ENCODE measurements at regions not wholly inside any gene's neighbourhood (a gene's known extent, or its start where the extent isn't known, plus 50 kb on each side); places are given as distances from the start of the nearest gene placed in this dataset.
A peak's percentile ranks its signal among the peaks of the same experiment; 100 is the strongest.

DNA sequence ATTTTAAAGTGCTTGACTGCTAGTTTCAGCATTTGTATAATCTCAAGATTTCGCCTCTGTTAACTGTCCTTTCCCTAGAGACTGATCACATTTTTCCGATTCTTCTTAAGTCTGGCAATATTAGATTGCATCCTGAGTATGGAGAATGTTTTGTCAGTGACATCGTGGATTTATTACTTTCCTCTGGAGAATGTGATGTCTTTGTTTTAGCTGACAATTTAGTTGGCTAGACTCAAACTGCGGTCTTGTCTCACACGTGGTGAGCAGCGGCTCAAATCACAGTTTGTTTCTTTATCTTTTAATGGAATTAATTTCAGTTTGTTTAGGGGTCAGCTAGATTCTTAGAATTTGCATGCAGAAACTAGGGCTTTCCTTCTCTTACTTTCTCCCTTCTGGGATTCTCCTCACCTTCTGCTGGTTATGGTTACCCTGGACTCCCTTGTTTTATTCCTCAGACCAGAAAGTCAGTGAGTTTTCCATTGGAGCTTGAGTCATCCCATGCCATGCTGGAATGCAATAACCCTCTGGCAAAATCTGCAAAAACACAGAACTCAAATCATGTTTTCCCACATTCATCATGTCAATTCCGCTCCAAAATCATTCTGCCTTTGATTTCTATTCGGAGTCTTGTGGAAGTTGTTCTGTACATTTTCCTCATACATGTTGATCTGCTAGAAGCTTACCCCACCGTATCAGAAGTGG, 327.2 kb upstream of the TRIB2 start:
- no peak for DNase-seq

DNA sequence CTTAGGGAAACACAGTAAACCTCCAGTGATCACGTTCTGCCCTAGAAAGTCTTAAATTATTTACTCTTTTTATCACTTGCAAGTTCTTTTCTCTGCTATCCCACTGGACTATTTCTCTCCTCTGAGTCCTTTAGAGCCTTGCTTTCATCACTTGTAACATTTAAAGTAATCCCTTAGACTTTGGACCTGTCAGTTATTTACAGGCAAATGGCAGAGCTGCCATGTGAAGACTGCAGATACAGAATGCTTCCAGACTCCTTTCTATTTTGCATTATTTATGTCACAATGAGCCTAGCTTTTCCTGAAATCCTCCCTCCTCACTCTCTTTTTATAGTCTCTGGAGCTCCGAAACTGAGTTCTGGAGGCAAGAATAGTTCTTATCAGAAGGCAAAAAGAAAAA, 325.6 kb upstream of the TRIB2 start:
- no peak for DNase-seq

DNA sequence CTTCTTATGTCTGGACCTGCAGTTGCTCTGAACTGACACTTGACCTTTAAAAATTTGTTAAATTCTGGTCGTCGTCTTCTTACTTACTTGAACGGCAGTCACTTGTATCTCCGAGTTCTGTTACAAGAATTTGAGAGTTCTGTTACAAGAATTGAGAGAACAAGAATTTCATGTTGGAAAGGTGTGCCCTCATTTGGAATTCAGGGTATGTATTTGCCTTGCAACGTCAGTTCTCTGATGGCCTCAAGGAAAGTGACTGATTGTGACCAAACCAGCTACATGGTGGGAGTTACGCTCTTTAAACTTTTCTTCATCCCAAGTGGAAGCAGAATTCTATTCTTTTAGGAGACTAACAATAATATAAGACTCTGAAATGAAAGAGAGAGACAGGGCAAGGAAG, 320.0 kb upstream of the TRIB2 start:
- no peak for DNase-seq

DNA sequence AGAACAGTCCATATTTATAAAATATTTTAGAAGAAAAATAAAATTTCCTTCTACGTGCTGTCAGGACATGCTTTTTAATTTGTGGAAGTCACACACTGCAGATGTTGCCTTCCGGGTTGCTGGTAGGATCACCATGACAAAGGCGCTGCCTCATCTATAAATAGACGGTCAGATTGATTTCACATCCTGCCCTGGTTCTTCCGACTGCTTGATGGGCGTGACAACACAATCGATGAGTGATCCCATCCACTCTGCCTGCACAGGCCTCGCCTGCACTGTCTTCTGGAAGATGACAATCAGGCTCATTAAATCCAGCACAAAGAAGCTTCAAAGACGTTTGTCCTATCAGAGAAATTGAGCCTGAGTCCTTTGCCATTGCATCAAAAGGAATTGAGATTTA, 318.9 kb upstream of the TRIB2 start:
- DNase-seq = no peak

DNA sequence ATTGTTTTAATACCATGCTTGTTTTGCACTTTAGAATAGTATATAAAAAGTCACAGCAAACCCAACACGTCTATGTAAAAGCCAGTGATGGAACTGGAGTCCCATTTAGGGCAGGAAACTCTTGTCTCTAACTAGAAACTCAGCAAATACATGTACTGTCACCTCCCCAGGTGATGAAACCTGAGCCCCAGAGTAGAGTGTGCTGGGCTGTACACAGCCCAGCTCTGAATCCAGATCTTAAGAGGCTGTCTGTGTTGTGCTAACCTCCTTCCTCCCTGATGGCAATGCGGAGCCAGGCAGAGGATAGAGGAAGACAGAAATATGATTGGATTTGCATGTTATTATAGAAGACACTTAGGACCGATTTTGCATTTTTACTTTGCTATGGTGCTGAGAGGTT, 317.5 kb upstream of the TRIB2 start:
- DNase-seq = peak; percentile 58

DNA sequence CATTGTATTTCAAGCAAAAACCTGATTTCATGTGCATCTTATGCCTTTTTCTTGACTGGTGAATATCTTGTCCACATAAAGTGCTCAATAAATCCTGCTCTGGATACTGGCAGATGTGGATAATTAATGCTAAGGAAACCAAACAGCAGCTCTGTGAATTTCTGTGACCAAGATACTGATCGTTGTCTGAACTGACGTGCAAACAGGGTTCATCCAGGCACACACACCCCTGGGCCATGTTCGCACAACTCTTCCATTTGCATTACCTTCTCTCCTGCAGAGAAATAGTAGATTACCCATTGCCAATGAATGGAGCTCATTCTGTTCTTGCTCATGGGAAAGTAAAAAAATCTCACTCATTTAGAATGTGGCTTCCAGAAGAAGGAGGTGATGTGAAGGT, 316.2 kb upstream of the TRIB2 start:
- DNase-seq = no peak

DNA sequence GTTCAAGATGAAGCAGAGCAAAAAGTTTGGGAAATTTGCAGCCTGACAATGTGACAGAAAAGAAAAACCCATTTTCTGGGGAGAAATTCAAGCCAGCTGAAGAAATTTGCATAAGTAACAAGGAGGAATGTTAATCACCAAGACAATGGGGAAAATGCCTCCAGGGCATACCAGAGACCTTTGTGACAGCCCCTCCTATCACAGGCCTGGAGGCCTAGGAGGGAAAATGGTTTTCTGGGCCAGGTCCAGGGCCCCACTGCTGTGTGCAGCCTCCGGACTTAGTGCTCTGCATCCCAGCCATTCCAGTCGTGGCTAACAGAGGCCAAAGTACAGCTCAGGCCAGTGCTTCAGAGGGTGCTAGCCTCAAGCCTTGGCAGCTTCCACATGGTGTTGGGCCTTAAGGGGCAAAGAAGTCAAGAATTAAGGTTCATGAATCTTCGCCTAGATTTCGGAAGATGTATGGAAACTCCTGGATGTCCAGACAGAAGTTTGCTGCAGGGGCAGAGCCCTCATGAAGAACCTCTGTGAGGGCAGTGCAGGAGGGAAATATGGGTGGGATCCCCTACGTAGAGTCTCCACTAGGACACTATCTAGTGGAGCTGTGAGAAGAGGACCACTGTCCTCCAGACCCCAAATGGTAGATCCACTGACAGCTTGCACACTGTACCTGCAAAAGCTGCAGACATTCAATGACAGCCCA, 314.1 kb upstream of the TRIB2 start:
- DNase-seq = no peak

DNA sequence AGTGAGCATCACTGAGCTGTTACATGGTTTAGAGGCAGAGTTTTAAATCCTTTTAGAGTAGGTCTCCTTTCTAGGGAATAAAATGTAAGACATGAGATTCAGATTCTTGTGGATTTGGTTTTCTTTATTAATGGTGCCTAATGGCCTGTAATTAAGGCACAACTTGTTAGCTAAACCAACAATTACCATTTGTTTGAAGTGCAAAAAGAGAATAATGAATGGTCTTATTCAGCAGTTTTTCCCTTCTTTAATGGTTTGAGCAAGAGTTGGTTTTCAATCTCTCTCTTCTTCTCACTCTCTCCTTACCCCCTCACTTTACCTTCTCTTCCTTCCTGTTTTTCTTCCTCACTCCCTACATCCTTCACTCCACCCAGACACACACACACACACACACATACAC, 312.2 kb upstream of the TRIB2 start:
- no peak for DNase-seq

DNA sequence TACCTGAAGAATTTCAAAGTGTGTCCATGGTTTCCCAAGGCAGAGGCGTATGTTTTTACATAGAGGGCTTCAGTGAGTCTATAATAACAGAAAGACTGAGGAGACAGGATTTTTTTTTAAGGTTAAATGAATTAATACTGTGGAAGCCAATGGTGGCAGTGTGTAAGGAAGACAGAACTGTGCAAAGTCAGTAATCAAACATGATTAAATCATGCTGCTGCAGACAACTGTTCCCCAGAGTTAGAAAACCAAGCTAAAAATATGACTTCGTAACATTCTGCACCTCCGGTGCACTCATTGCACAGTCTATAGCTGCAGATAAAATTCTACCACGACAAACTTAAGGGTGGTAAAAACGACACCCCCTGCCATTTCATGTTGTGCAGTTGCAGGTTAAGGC, 309.6 kb upstream of the TRIB2 start:
- DNase-seq = no peak

DNA sequence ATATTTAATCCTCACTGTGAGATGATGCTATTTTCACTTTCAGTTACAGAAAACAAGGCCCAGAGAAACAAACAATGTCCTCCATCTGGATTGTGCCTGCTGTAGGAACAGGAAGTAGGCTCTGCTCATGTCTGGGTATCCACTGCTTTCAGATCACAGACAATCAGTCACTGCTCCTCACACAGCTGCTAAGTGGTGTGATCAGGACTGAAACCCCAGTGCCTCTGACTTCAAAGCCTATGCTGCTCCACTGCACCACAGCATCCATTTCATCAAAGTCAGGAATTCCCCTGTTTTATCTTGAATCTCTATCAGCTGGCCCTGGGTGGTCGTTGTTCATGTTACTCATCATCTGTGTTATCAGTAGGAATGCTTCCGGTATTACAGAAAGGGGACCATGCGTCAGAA, 303.8 kb upstream of the TRIB2 start:
- no peak for DNase-seq

DNA sequence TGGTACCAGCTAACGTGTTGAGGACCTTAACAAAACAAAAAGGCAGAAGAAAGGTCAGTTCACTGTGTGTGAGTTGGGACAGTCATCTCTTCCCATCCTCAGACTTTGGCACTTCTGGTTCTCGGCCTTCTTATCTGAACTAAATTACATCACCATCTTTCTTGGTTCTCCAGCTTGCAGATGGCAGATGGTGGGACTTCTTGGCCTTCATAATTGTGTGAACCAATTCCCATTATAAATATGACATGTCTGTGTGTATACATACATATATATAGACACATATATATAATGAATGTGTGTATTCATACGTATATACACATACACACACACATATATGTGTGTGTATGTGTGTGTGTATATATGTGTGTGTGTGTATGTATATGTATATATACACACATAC, 301.2 kb upstream of the TRIB2 start:
- no peak for DNase-seq

DNA sequence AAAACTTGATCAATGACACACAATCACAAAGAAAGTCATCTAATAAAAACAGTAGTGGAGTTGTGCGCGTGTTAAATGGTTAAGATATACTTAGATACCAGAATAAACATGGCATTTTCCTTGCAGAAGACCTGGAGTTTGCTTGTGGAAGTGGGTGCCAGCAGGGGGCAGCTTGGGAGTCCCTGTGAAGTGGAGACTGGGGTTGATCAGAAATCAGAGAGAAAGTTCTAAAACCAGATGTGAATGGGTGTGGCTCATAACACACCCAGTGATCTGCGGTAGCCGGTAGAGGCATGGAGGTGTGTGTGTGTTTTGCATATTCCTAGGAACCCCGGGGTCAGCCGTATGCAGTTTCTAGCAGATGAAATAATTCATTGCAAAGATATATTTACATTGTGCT, 300.1 kb upstream of the TRIB2 start:
- DNase-seq = no peak

DNA sequence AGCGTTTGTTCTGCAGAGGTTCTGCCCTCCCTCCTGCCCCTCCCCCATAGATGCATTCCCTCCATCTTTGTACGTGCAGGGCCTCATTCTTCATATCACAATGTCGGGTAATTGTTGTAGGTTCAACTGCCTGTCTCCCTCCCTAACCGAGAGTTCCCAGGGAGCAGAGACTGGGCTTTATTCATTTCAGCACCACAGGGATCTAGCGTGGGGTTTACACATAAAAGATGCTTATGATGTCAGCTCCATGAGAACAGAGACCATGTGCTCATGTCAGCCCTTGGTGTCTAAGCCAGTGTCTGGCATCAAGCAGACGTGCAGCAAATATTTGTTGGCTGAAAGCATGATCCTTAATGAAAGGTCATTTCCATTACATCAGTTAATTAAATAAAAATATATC, 298.9 kb upstream of the TRIB2 start:
- DNase-seq = no peak

DNA sequence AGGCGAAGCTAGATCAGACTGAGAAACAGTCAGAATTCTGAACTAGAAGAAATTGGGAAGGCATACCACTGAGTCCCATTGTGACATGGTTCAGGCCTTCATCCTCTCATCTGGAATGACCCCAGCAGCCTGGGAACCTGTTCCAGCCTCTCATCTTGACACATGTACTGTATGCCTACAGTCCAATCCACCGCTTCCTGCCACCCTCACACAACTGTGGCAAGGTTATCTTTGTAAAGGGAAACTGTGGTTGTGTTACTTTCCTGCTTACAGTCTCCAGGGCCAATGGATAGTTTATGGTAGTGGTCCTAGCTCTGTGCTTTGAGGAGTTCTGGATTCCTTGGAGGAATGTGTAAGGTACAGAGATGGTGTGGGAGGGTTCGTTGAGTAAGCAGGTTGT, 296.9 kb upstream of the TRIB2 start:
- no peak for DNase-seq

DNA sequence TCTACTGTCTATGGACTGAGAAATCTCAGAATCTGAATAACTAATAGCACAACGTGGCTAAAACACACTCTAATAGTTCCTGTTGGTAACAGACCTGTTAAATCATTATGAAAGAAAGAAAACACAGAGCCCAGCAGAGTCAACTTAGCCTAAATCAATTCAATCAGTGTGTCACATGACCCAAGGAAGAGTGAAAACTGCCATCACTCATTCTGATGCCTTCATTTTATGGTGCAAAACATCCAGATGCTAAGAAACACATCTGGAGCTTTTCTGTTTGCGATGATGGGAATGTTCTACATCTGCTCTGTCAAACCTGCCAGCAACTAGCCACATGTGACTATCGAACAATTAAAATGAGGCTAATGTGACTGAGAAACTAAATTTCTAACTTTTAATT, 295.7 kb upstream of the TRIB2 start:
- DNase-seq = no peak

DNA sequence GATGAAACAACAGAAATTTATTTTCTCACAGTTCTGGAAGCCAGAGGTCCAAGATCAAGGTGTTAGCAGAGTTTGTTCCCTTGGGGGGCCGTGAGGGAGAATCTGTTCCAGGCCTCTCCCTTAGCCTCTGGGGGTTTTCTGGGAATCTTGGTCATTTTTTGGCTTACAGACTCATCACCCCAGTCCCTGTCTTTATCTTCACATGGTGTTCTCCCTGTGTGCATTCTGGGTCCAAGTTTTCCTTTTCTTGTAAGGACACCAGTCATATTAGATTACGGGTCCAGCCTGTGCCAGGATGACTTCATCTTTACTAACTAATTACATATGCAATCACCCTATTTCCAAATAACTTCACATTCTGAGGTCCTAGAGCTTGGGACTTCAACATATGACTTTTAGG, 292.5 kb upstream of the TRIB2 start:
- DNase-seq = no peak

DNA sequence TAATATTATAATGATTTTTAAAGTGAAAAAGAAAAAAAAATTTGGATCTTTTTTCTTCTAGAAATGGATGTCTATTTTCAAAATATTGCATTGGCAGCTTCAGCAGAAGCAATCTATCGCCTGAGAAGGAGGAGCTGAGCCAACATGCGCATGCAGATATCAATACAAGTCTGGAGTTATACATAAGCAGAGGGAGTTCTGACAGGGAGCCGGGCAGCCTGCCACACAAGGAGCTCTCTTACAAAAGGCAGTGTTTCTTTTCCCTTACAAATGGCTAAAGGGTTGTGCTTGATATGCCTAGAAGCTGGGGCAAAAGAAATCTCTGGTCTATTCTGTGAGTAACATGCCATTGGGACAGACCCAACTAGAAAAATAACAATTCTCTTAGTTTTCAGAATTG, 291.9 kb upstream of the TRIB2 start:
- DNase-seq = no peak

DNA sequence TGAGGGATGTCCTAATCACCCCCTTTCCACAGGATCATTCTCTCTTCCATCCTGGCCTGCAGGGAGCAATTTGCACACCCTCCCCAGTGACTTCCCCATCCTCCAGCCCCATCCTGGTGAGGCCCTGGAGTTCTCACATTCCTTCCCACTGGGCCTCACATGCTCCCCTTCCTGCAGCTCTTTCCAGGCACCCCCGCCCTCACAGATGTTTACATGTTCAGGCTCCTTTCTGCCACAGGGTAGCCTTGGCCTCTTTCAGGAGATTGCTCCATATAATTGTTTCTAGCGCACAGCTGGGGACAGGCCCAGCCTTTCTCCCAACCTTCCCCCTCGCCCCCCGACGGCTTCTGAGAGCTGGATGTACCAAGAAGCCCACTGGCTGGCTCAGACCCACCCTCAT, 288.4 kb upstream of the TRIB2 start:
- no peak for DNase-seq

DNA sequence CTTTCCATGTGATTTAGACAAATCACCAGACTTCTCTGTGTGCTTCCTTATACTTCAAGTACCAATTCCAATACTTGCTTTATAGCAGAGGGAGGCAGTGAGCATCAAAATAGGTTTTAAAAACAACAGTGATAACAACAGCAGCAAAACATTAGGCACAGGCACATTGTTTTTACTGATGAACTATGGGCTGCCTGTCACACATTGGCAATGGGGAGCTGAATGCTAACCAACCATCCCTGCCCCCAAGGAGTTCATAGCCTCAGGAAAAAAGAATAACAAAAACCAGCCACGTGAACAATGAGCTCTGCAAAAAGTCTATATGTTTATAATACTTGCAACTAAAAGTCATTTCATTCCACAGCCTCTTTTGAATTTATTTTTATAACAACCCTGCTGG, 287.9 kb upstream of the TRIB2 start:
- DNase-seq = no peak

DNA sequence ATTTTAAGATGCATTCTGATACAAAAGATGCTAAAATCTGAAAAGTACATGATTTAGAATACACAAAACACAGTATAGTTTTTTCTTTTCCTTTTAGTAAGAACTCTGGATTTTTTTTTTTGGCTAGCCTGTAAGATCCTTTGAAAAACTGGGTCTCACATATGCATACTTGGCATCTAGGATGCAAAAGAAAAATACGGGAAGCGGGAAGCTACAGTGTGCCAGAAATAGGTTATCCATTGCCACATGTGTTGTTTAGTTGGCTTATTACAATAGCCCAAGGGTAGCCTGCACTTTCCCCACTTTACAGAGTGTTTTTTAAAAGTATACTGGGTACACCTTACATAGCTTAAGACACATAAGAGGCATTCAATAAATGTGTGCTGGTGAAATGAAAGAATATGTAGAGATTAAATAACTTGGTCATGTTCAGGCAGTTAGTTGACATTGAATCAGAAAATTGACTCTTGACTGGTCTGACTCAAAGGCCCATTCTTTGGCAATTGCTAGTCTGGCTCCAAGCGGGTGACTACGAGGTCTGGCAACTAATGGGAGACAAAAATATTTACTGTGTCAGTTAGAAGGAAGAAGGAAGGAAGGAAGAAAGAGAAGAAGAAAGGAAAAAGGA, 286.8 kb upstream of the TRIB2 start:
- DNase-seq = no peak

DNA sequence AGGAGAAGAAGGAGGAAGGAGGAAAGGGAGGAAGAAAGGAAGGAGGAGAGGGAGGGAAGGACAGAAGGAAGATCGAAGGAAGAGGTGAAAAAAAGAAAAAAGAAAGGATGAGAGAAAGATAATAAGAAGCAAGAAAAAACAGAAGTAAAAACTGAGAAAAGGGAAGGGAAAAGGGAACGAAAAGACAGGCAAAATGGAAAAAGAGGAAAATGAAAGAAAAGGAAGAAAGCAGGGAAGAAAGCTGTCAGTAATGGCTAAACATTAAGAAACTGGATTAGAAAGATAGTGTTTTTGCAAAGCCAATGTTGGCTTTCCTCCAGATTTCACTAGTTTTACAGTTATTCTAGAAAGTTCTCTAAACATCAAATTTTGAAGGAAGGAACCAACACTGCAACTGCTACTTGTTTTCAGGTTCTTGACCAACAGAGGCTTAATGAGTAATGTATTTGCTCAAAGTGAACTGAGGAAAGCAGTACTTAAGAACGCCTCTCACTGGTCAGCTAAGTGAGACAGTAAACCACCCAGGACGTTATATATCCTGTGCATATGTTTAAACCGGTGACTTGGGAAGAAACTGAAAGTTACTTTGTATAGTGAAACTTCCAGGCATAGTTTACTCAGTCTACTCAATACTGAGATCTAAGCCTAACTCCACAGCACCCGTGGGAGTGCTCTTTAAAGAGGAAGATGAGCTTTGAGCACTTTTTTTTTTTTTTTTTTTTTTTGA, 286.2 kb upstream of the TRIB2 start:
- no peak for DNase-seq

DNA sequence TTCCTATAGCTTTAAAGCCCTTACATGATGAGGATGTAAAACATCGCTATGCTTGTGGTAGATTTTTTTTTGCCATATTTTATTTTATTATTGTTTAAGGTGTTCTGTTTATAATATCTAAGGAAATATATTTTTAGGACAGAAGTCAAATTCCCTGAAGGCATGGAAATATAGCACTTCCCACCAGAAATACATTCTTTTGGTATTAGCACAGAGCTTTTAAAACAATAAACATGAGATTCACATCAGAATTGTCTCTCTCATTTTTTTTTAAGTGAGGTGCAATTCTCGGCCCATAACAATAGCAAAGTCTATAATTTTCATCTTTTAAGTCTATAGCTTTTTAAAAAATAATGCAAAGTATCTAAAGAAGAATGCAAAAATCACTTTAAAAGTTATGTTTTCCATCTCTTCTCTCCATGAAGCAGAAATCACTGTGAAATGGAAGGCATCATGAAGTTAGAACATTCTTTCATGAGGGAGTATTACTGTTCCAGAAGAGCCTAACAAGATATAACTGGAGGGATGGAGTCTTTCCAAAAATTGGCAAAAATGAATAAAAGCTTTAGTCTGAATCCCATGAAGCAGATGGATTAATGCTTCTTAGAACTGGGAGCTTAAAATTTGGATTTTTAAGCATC, 283.6 kb upstream of the TRIB2 start:
- no peak for DNase-seq

DNA sequence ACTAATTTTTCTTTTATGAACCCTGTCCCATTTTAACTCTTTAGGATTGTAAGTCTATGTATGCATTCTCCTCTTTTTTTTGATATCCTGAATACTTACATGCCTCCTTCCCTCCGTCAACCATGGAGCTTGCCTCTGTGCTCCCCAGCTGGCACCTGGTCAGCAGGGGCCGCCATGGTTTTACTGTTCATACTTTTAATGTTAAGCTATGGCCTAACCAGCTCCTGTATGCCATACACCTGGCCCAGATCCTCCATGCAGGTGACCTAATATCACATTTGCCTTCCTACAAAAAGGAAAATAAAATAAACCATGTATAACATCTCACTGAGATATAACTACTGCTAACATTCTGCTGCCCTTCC, 283.1 kb upstream of the TRIB2 start:
- no peak for DNase-seq

Measured in NCI-H187 treated with DMSO at 0.1 percent for 48 hours (cell line).